GM23248 (cell line): ENCODE measurements at regions not wholly inside any gene's neighbourhood (a gene's known extent, or its start where the extent isn't known, plus 50 kb on each side); places are given as distances from the start of the nearest gene placed in this dataset.

Experiments
- DNase-seq: peaks from one replicate; pipeline ENCODE4 v3.0.0-alpha.2; 2015
- H2AFZ ChIP-seq: fragments of 200-600 bp; sonication (generic); 2 replicates; pipeline ENCODE4 v1.6.1; 2016; ENCODE audit warnings: antibody characterized with exemption
- H3F3A ChIP-seq: fragments of 200-600 bp; sonication (generic); 2 replicates; pipeline ENCODE4 v1.6.1; 2016; ENCODE audit warnings: mild to moderate bottlenecking, antibody characterized with exemption, mixed run types; ENCODE audit not compliant: insufficient read depth
- H3K27ac ChIP-seq: fragments of 200-600 bp; sonication (generic); 2 replicates; pipeline ENCODE4 v1.5.1; 2016; ENCODE audit warnings: mild to moderate bottlenecking
- H3K27me3 ChIP-seq: fragments of 200-600 bp; sonication (generic); replicated peaks from 2 replicates; pipeline ENCODE4 v1.6.1; 2016; ENCODE audit warnings: mild to moderate bottlenecking; ENCODE audit not compliant: insufficient read depth
- H3K36me3 ChIP-seq: fragments of 200-600 bp; sonication (generic); 2 replicates; pipeline ENCODE4 v1.6.1; 2016; ENCODE audit warnings: low read depth, mild to moderate bottlenecking
- H3K4me1 ChIP-seq: fragments of 200-600 bp; sonication (generic); 2 replicates; pipeline ENCODE4 v1.6.1; 2016; ENCODE audit warnings: mild to moderate bottlenecking; ENCODE audit not compliant: insufficient read depth
- H3K4me2 ChIP-seq: fragments of 200-600 bp; sonication (generic); one replicate; pipeline ENCODE4 v1.6.1; 2016; ENCODE audit warnings: mild to moderate bottlenecking; ENCODE audit not compliant: unreplicated experiment
- H3K4me3 ChIP-seq: fragments of 200-600 bp; sonication (generic); 2 replicates; pipeline ENCODE4 v1.5.1; 2016; ENCODE audit warnings: mild to moderate bottlenecking
- H3K79me2 ChIP-seq: fragments of 200-600 bp; sonication (generic); 2 replicates; pipeline ENCODE4 v1.6.1; 2016; ENCODE audit warnings: mild to moderate bottlenecking; ENCODE audit not compliant: insufficient read depth
- H3K9ac ChIP-seq: fragments of 200-600 bp; sonication (generic); 2 replicates; pipeline ENCODE4 v1.6.1; 2016; ENCODE audit warnings: mild to moderate bottlenecking
- H3K9me2 ChIP-seq: fragments of 200-600 bp; sonication (generic); 2 replicates; pipeline ENCODE4 v1.6.1; 2016; ENCODE audit warnings: mixed run types, mild to moderate bottlenecking, moderate library complexity; ENCODE audit not compliant: insufficient read depth
- H3K9me3 ChIP-seq: fragments of 200-600 bp; sonication (generic); one replicate; pipeline ENCODE4 v1.6.1; 2017; ENCODE audit warnings: low read depth
- H4K20me1 ChIP-seq: fragments of 200-600 bp; sonication (generic); 2 replicates; pipeline ENCODE4 v1.6.0; 2016; ENCODE audit not compliant: insufficient read depth
- EZH2 ChIP-seq: fragments of 200-600 bp; sonication (generic); IDR thresholded peaks from 2 replicates; pipeline ENCODE4 v1.6.1; 2018; ENCODE audit warnings: antibody characterized with exemption, mild to moderate bottlenecking; ENCODE audit not compliant: insufficient read depth, poor library complexity, severe bottlenecking
- EZH2phosphoT487 ChIP-seq: fragments of 200-600 bp; sonication (generic); IDR thresholded peaks from 2 replicates; pipeline ENCODE4 v1.6.1; 2018; ENCODE audit warnings: antibody characterized with exemption, moderate library complexity, mild to moderate bottlenecking, low read depth; ENCODE audit not compliant: insufficient read depth
- WGBS, 2 experiments: methylation state at CpG; one replicate each; pipeline ENCODE4 v1.1.6; 2015 to 2017; ENCODE audit warnings: low lambda C conversion rate in 2 of 2, low coverage in 1 of 2; ENCODE audit errors: missing lambda C conversion rate in 2 of 2; 5-methylcytosine and 5-hydroxymethylcytosine counted together
- in situ Hi-C: fragments of 300-500 bp; cut with MboI; formaldehyde crosslinking; loops from 2 replicates; pipeline ENCODE4 v1.15.0; 2020

GRCh38 chr6:115577270-115577669 is 483.4 kb downstream of the FRK start:
- 36 to 43% methylated on average over 2 of the region's 2 CpGs for WGBS, 2 experiments
- H3K27ac ChIP-seq, result no peak overlapping the region
- TF ChIP-seq EZH2phosphoT487 (no peak), EZH2 (no peak)
- no peaks in the 10 kb centered on the region for H3K9me3 ChIP-seq
- H3K4me2 ChIP-seq, result no peak overlapping the region
- no peak overlapping the region for H3K4me3 ChIP-seq
- no peaks in the 10 kb centered on the region for H3K4me1 ChIP-seq
- no peak overlapping the region for H3K9ac ChIP-seq
- no peaks in the 10 kb centered on the region for H3K9me2 ChIP-seq
- no peaks in the 10 kb centered on the region for H4K20me1 ChIP-seq
- no peaks in the 10 kb centered on the region for H3K79me2 ChIP-seq
- in situ Hi-C loops, result no loop called here
- no peaks in the 10 kb centered on the region for H3F3A ChIP-seq
- no peak overlapping the region for H2AFZ ChIP-seq
- H3K36me3 ChIP-seq, result no peaks in the 10 kb centered on the region
- no peaks in the 10 kb centered on the region for H3K27me3 ChIP-seq
- DNase-seq, result no peak

GRCh38 chr6:115575285-115575684 is 485.4 kb downstream of the FRK start:
- H2AFZ ChIP-seq, result no peak overlapping the region
- H3F3A ChIP-seq, result no peaks in the 10 kb centered on the region
- no peaks in the 10 kb centered on the region for H3K9me2 ChIP-seq
- no peak overlapping the region for H3K27ac ChIP-seq
- H4K20me1 ChIP-seq, result no peaks in the 10 kb centered on the region
- no peaks in the 10 kb centered on the region for H3K4me1 ChIP-seq
- in situ Hi-C loops, result no loop called here
- H3K4me3 ChIP-seq, result no peak overlapping the region
- no peaks in the 10 kb centered on the region for H3K36me3 ChIP-seq
- no peak overlapping the region for H3K4me2 ChIP-seq
- WGBS, 2 experiments, result 38 to 43% methylated on average over 1 of the region's 1 CpG
- DNase-seq, result no peak
- no peaks in the 10 kb centered on the region for H3K27me3 ChIP-seq
- H3K9ac ChIP-seq, result no peak overlapping the region
- TF ChIP-seq EZH2phosphoT487 (no peak), EZH2 (no peak)
- H3K9me3 ChIP-seq, result no peaks in the 10 kb centered on the region
- no peaks in the 10 kb centered on the region for H3K79me2 ChIP-seq

GRCh38 chr6:115573861-115574260 is 486.8 kb downstream of the FRK start:
- in situ Hi-C loops, result no loop called here
- no peaks in the 10 kb centered on the region for H3K4me1 ChIP-seq
- no peaks in the 10 kb centered on the region for H3K27me3 ChIP-seq
- no peak for TF ChIP-seq EZH2
- no peak for TF ChIP-seq EZH2phosphoT487
- no peaks in the 10 kb centered on the region for H3K9me2 ChIP-seq
- H2AFZ ChIP-seq, result no peak overlapping the region
- no peak overlapping the region for H3K4me2 ChIP-seq
- no peak for DNase-seq
- WGBS, 2 experiments, result 8 to 18% methylated on average over 2 of the region's 2 CpGs
- no peaks in the 10 kb centered on the region for H3K36me3 ChIP-seq
- H3K4me3 ChIP-seq, result no peak overlapping the region
- no peaks in the 10 kb centered on the region for H3K9me3 ChIP-seq
- H3F3A ChIP-seq, result no peaks in the 10 kb centered on the region
- no peaks in the 10 kb centered on the region for H3K79me2 ChIP-seq
- no peak overlapping the region for H3K9ac ChIP-seq
- no peak overlapping the region for H3K27ac ChIP-seq
- H4K20me1 ChIP-seq, result no peaks in the 10 kb centered on the region

- Histone ChIP-seq H3K4me1 (no peaks in the 10 kb centered on the region), H3K27ac (no peak overlapping the region), H3K27me3 (no peaks in the 10 kb centered on the region), H3K9me3 (no peaks in the 10 kb centered on the region), H3K9ac (no peak overlapping the region), H3K4me2 (no peak overlapping the region), H3K4me3 (no peak overlapping the region), H2AFZ (no peak overlapping the region), H3K36me3 (no peaks in the 10 kb centered on the region), H3F3A (no peaks in the 10 kb centered on the region), H3K79me2 (no peaks in the 10 kb centered on the region), H3K9me2 (no peaks in the 10 kb centered on the region), H4K20me1 (no peaks in the 10 kb centered on the region)
- TF ChIP-seq EZH2 (no peak), EZH2phosphoT487 (no peak)
- WGBS, 2 experiments, result 1 to 2% methylated on average over 2 of the region's 2 CpGs
- in situ Hi-C loops, result no loop called here
- DNase-seq, result no peak
These were observed 490.4 kb downstream of the FRK start for GRCh38 chr6:115570331-115570730.

- no peaks in the 10 kb centered on the region for H3K36me3 ChIP-seq
These were observed 506.6 kb downstream of the FRK start for GRCh38 chr6:115554060-115554459.

More at GRCh38 chr6:115554060-115554459, 506.6 kb downstream of the FRK start:
- no peak for TF ChIP-seq EZH2
- no peak for TF ChIP-seq EZH2phosphoT487
- WGBS, 2 experiments, result 47 to 55% methylated on average over 4 of the region's 4 CpGs
- Histone ChIP-seq H3F3A (no peaks in the 10 kb centered on the region), H3K4me1 (no peaks in the 10 kb centered on the region), H2AFZ (no peak overlapping the region), H3K4me2 (no peak overlapping the region), H3K9ac (no peak overlapping the region), H3K27me3 (no peaks in the 10 kb centered on the region), H3K79me2 (no peaks in the 10 kb centered on the region), H4K20me1 (no peaks in the 10 kb centered on the region), H3K9me2 (no peaks in the 10 kb centered on the region), H3K4me3 (no peak overlapping the region), H3K27ac (no peak overlapping the region), H3K9me3 (no peaks in the 10 kb centered on the region)
- in situ Hi-C loops, result no loop called here
- DNase-seq, result no peak
